PC-3 (cell line): ENCODE measurements at regions not wholly inside any gene's neighbourhood (a gene's known extent, or its start where the extent isn't known, plus 50 kb on each side); places are given as distances from the start of the nearest gene placed in this dataset.
A peak's percentile ranks its signal among the peaks of the same experiment; 100 is the strongest.

Experiments
- ATAC-seq: fragments of 200-7000 bp; cut with Tn5 transposase; 2 replicates; pipeline ENCODE4 v1.9.1; 2020; ENCODE audit warnings: mild to moderate bottlenecking, moderate library complexity
- BruUV-seq: library from RNA; stranded (reverse); fragments of 400-500 nt; replicated peaks from 2 replicates; lab custom pipeline; 2021; lab: Mats Ljungman, UMichigan
- CTCF ChIA-PET: fragments of 300-600 bp; sonication (Branson Sonifier 250); formaldehyde crosslinking; loops from one replicate; lab custom pipeline; 2022; ENCODE audit warnings: antibody characterized with exemption; lab: Charles Lee
- POLR2A ChIA-PET: fragments of 300-600 bp; sonication (Branson Sonifier 250); formaldehyde crosslinking; loops from one replicate; lab custom pipeline; 2022; ENCODE audit warnings: antibody characterized with exemption; ENCODE audit not compliant: unreplicated experiment; lab: Charles Lee
- DNase-seq: peaks from one replicate; pipeline ENCODE4 v3.0.0-alpha.2; 2015
- H2AFZ ChIP-seq: fragments of 300-600 bp; sonication (generic); 2 replicates; pipeline ENCODE4 v1.6.0; 2016; ENCODE audit warnings: antibody characterized with exemption, low read length
- H3F3A ChIP-seq: fragments of 300-600 bp; sonication (generic); one replicate; pipeline ENCODE4 v1.6.0; 2017; ENCODE audit warnings: antibody characterized with exemption, low read length, control low read depth, mild to moderate bottlenecking; ENCODE audit not compliant: unreplicated experiment
- H3K27ac ChIP-seq: fragments of 300-600 bp; sonication (generic); 2 replicates; pipeline ENCODE4 v1.5.1; 2016; ENCODE audit warnings: mild to moderate bottlenecking, low read length
- H3K27me3 ChIP-seq: fragments of 300-600 bp; sonication (generic); 2 replicates; pipeline ENCODE4 v1.6.1; 2016; ENCODE audit warnings: low read length, mixed read lengths
- H3K36me3 ChIP-seq: fragments of 300-600 bp; sonication (generic); 2 replicates; pipeline ENCODE4 v1.6.1; 2016; ENCODE audit warnings: low read depth, mixed run types, low read length, mixed read lengths
- H3K4me1 ChIP-seq: fragments of 300-600 bp; sonication (generic); 2 replicates; pipeline ENCODE4 v1.5.1; 2016; ENCODE audit warnings: low read length; ENCODE audit not compliant: insufficient read depth
- H3K4me2 ChIP-seq: fragments of 300-600 bp; sonication (generic); 2 replicates; pipeline ENCODE4 v1.6.0; 2016; ENCODE audit warnings: low read length
- H3K4me3 ChIP-seq: fragments of 300-600 bp; sonication (generic); 2 replicates; pipeline ENCODE4 v1.5.1; 2016; ENCODE audit warnings: mild to moderate bottlenecking, low read length, mixed read lengths
- H3K79me2 ChIP-seq: fragments of 300-600 bp; sonication (generic); 2 replicates; pipeline ENCODE4 v1.6.1; 2017; ENCODE audit warnings: low read length, mixed read lengths
- H3K9ac ChIP-seq: fragments of 300-600 bp; sonication (generic); 2 replicates; pipeline ENCODE4 v1.6.0; 2016; ENCODE audit warnings: mild to moderate bottlenecking, low read length
- H3K9me2 ChIP-seq: fragments of 300-600 bp; sonication (generic); replicated peaks from 2 replicates; pipeline ENCODE4 v1.6.1; 2016; ENCODE audit warnings: mixed run types, low read length, mixed read lengths
- H3K9me3 ChIP-seq: fragments of 300-600 bp; sonication (generic); 2 replicates; pipeline ENCODE4 v1.6.1; 2016; ENCODE audit warnings: low read length, mixed read lengths
- H4K20me1 ChIP-seq: fragments of 300-600 bp; sonication (generic); 2 replicates; pipeline ENCODE4 v1.6.1; 2016; ENCODE audit warnings: low read length, mixed read lengths
- EZH2 ChIP-seq: fragments of 300-600 bp; sonication (generic); IDR thresholded peaks from one replicate; pipeline ENCODE4 v1.6.1; 2017; ENCODE audit warnings: antibody characterized with exemption, mild to moderate bottlenecking, low read length; ENCODE audit not compliant: unreplicated experiment
- EZH2phosphoT487 ChIP-seq: fragments of 300-600 bp; sonication (generic); IDR thresholded peaks from 2 replicates; pipeline ENCODE4 v1.6.1; 2018; ENCODE audit warnings: mild to moderate bottlenecking, antibody characterized with exemption, low read length, borderline replicate concordance
- intact Hi-C: fragments of 100-400 bp; cut with micrococcal nuclease; formaldehyde crosslinking; loops from 2 replicates; pipeline ENCODE4 v1.9.0; 2023
- TF ChIP-seq, protein P1 (sequence below): fragments of 300-600 bp; sonication (generic); conservative IDR thresholded peaks from 2 replicates; pipeline ENCODE4 v1.5.1; 2017; ENCODE audit warnings: antibody characterized with exemption, low read depth, mild to moderate bottlenecking, low read length

DNA sequence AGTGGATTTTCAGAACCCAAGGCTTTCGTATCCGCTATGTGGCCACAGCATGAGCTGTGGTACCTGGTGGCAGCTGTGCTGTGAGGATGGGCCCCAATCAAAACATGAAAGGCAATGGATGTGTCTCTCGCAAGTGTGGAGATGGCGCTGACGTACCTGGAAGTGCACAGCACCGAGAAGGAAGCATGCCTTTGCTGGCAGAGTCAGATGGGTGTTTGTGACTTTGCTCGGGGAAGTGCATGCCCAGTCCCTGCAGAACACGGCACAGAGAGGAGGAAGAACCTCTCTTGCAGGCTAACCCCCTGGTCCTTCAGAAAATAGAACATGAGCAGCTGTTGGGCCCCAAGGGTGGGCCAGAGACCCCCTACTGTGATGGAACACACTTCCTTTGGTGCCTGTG lies 654.1 kb upstream of the ZWINT start:
- no TSS peak for BruUV-seq

DNA sequence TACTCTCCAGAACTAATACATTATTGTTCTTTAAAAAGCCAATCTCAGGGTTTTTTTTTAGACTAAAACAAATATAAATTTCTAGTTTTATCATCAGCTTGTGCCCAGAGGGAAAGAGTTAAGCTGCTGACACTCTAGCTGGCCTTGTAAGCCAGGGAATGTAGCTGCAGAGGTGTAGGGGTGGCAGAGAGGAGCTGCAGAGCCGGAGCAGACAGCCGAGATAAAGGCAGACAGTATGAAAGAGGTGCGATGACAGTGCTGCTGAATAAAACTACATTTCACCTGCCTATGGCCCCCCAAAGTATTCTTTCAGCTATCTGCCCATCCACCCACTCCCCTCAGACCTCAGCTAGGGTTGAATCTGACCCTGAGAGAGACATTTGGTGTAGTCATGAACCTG lies 653.7 kb upstream of the ZWINT start:
- Histone ChIP-seq H3K27me3 (no peaks in the 10 kb centered on the region), H3K79me2 (no peaks in the 10 kb centered on the region), H3K4me1 (no peaks in the 10 kb centered on the region), H3K9me3 (peaks cover 14% of the 10 kb centered on the region; the same call in 1 of the 2 replicates), H3K9ac (no peak overlapping the region), H2AFZ (no peak overlapping the region), H3K36me3 (no peaks in the 10 kb centered on the region), H3K27ac (no peak overlapping the region), H4K20me1 (no peaks in the 10 kb centered on the region), H3K4me3 (no peak overlapping the region), H3K4me2 (no peak overlapping the region), H3K9me2 (no peaks in the 10 kb centered on the region; the same call in 1 of the 2 replicates), H3F3A (no peaks in the 10 kb centered on the region)
- TF ChIP-seq, protein P1, sequence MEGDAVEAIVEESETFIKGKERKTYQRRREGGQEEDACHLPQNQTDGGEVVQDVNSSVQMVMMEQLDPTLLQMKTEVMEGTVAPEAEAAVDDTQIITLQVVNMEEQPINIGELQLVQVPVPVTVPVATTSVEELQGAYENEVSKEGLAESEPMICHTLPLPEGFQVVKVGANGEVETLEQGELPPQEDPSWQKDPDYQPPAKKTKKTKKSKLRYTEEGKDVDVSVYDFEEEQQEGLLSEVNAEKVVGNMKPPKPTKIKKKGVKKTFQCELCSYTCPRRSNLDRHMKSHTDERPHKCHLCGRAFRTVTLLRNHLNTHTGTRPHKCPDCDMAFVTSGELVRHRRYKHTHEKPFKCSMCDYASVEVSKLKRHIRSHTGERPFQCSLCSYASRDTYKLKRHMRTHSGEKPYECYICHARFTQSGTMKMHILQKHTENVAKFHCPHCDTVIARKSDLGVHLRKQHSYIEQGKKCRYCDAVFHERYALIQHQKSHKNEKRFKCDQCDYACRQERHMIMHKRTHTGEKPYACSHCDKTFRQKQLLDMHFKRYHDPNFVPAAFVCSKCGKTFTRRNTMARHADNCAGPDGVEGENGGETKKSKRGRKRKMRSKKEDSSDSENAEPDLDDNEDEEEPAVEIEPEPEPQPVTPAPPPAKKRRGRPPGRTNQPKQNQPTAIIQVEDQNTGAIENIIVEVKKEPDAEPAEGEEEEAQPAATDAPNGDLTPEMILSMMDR, result no peak
- no peak for TF ChIP-seq EZH2phosphoT487
- no peak for TF ChIP-seq EZH2
- BruUV-seq, result no TSS peak
- ChIA-PET POLR2A (no interaction called here), CTCF (no interaction called here)
- DNase-seq, result no peak
- intact Hi-C loops, result no loop called here
- ATAC-seq, result no peak

More for the DNA sequence above, 654.1 kb upstream of the ZWINT start:
- Histone ChIP-seq H3K9me3 (peaks cover 12% of the 10 kb centered on the region; the same call in 1 of the 2 replicates), H3K36me3 (no peaks in the 10 kb centered on the region), H3K27me3 (no peaks in the 10 kb centered on the region), H3K9ac (no peak overlapping the region), H4K20me1 (no peaks in the 10 kb centered on the region), H3K4me3 (no peak overlapping the region), H2AFZ (no peak overlapping the region), H3K79me2 (no peaks in the 10 kb centered on the region), H3F3A (no peaks in the 10 kb centered on the region), H3K27ac (no peak overlapping the region), H3K4me2 (no peak overlapping the region), H3K4me1 (no peaks in the 10 kb centered on the region), H3K9me2 (no peaks in the 10 kb centered on the region; the same call in 1 of the 2 replicates)
- intact Hi-C loops, result no loop called here
- DNase-seq (no peak), ATAC-seq (no peak)
- TF ChIP-seq, protein P1, result no peak
- TF ChIP-seq EZH2phosphoT487 (no peak), EZH2 (no peak)
- POLR2A ChIA-PET, result no interaction called here
- CTCF ChIA-PET, result no interaction called here

DNA sequence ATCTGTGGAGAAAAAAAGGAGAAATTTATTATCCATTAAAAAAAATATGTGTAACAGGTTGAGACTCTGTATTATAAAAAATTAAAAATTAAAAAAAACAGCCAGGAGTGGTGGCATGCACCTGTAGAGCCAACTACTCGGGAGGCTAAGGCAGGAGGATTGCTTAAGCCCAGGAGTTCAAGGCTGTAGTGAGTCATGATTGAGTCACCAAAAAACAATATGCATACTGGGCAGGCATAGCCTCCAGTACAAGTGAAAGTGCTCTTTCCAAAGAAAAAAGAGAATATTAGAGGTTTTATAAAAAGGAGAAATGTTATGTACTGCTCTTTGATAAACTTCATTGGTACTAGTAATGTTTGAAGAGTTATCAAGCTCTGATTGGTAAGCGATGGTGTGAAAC lies 647.1 kb upstream of the ZWINT start:
- Histone ChIP-seq H3K4me3 (no peak overlapping the region), H3F3A (no peaks in the 10 kb centered on the region), H3K27ac (no peak overlapping the region), H3K9me2 (no peaks in the 10 kb centered on the region; the same call in 1 of the 2 replicates), H3K79me2 (no peaks in the 10 kb centered on the region), H2AFZ (no peak overlapping the region), H3K9me3 (peaks cover 32% of the 10 kb centered on the region), H3K4me2 (no peak overlapping the region), H4K20me1 (no peaks in the 10 kb centered on the region), H3K27me3 (no peaks in the 10 kb centered on the region), H3K36me3 (no peaks in the 10 kb centered on the region), H3K9ac (no peak overlapping the region), H3K4me1 (no peaks in the 10 kb centered on the region)
- ATAC-seq, result peak; percentile 54; the same call in 1 of the 2 replicates
- POLR2A ChIA-PET, result no interaction called here
- DNase-seq, result peak; percentile 39
- BruUV-seq, result no TSS peak
- intact Hi-C loops, result no loop called here
- CTCF ChIA-PET, result no interaction called here
- TF ChIP-seq, protein P1, result no peak
- TF ChIP-seq EZH2 (no peak), EZH2phosphoT487 (no peak)
